ENCODE measurements at regions not wholly inside any gene's neighbourhood (a gene's known extent, or its start where the extent isn't known, plus 50 kb on each side); places are given as distances from the start of the nearest gene placed in this dataset.

GRCh38 chr2:6352247-6352646 is 513.5 kb downstream of the CMPK2 start:
- H3K9me2 ChIP-seq (ENCODE audit: insufficient read depth, low read length): no peaks in the 10 kb centered on the region
- H3K4me2 ChIP-seq (ENCODE audit: low read length): no peak overlapping the region
- H3K27ac ChIP-seq (ENCODE audit: low read length): no peak overlapping the region
- H3K27me3 ChIP-seq (ENCODE audit: insufficient read depth, low read depth, low read length): no peaks in the 10 kb centered on the region
- H3F3A ChIP-seq (ENCODE audit: insufficient read depth, low read length, poor library complexity, severe bottlenecking): no peaks in the 10 kb centered on the region
- H3K79me2 ChIP-seq (replicated peaks; ENCODE audit: insufficient read depth, low read length): no peaks in the 10 kb centered on the region
- H4K20me1 ChIP-seq (ENCODE audit: insufficient read depth): no peaks in the 10 kb centered on the region
- H3K36me3 ChIP-seq (ENCODE audit: insufficient read depth, low read length): no peaks in the 10 kb centered on the region
- H3K9me3 ChIP-seq (ENCODE audit: low read length): no peaks in the 10 kb centered on the region
- no peak for TF ChIP-seq POLR2AphosphoS5 (IDR thresholded peaks at IDR 0.05)
- TF ChIP-seq EP300 (conservative IDR thresholded peaks at IDR 0.05; ENCODE audit: poor library complexity, severe bottlenecking): no peak
- no peak for TF ChIP-seq REST (IDR thresholded peaks at IDR 0.05; ENCODE audit: borderline replicate concordance)
- TF ChIP-seq RAD21 (conservative IDR thresholded peaks at IDR 0.05): no peak
- TF ChIP-seq MXI1 (conservative IDR thresholded peaks at IDR 0.05; ENCODE audit: poor library complexity, severe bottlenecking): no peak
- no peak for TF ChIP-seq SMC3 (conservative IDR thresholded peaks at IDR 0.05; ENCODE audit: poor library complexity)
- no peak for TF ChIP-seq EZH2 (IDR thresholded peaks at IDR 0.05; ENCODE audit: borderline replicate concordance, insufficient read depth, low read length, poor library complexity, severe bottlenecking)
- no peak for TF ChIP-seq CTCF (IDR thresholded peaks at IDR 0.05; ENCODE audit: poor library complexity, severe bottlenecking)
- no peak for TF ChIP-seq TAF1 (IDR thresholded peaks at IDR 0.05; ENCODE audit: low read depth)
- H3K4me3 ChIP-seq (ENCODE audit: low read length): no peak overlapping the region
- H3K9ac ChIP-seq (ENCODE audit: low read length): no peak overlapping the region
- no peak overlapping the region for H2AFZ ChIP-seq (ENCODE audit: low read depth, low read length)

GRCh38 chr2:6352906-6353515 is 512.7 kb downstream of the CMPK2 start:
- H3K4me2 ChIP-seq (ENCODE audit: low read length): no peak overlapping the region
- no peaks in the 10 kb centered on the region for H4K20me1 ChIP-seq (ENCODE audit: insufficient read depth)
- no peak overlapping the region for H2AFZ ChIP-seq (ENCODE audit: low read depth, low read length)
- TF ChIP-seq TAF1 (IDR thresholded peaks at IDR 0.05; ENCODE audit: low read depth) (no peak), EZH2 (IDR thresholded peaks at IDR 0.05; ENCODE audit: borderline replicate concordance, insufficient read depth, low read length, poor library complexity, severe bottlenecking) (no peak), RAD21 (conservative IDR thresholded peaks at IDR 0.05) (no peak), CTCF (IDR thresholded peaks at IDR 0.05; ENCODE audit: poor library complexity, severe bottlenecking) (no peak), POLR2AphosphoS5 (IDR thresholded peaks at IDR 0.05) (no peak), REST (IDR thresholded peaks at IDR 0.05; ENCODE audit: borderline replicate concordance) (no peak), MXI1 (conservative IDR thresholded peaks at IDR 0.05; ENCODE audit: poor library complexity, severe bottlenecking) (no peak), EP300 (conservative IDR thresholded peaks at IDR 0.05; ENCODE audit: poor library complexity, severe bottlenecking) (no peak), SMC3 (conservative IDR thresholded peaks at IDR 0.05; ENCODE audit: poor library complexity) (no peak)
- H3K9ac ChIP-seq (ENCODE audit: low read length): no peak overlapping the region
- H3K79me2 ChIP-seq (replicated peaks; ENCODE audit: insufficient read depth, low read length): no peaks in the 10 kb centered on the region
- no peaks in the 10 kb centered on the region for H3K9me3 ChIP-seq (ENCODE audit: low read length)
- no peak overlapping the region for H3K27ac ChIP-seq (ENCODE audit: low read length)
- H3K9me2 ChIP-seq (ENCODE audit: insufficient read depth, low read length): no peaks in the 10 kb centered on the region
- no peaks in the 10 kb centered on the region for H3F3A ChIP-seq (ENCODE audit: insufficient read depth, low read length, poor library complexity, severe bottlenecking)
- H3K27me3 ChIP-seq (ENCODE audit: insufficient read depth, low read depth, low read length): no peaks in the 10 kb centered on the region
- H3K4me3 ChIP-seq (ENCODE audit: low read length): no peak overlapping the region
- no peaks in the 10 kb centered on the region for H3K36me3 ChIP-seq (ENCODE audit: insufficient read depth, low read length)

Measured in neural cell (in vitro differentiated cells).